ENCODE measurements at regions not wholly inside any gene's neighbourhood (a gene's known extent, or its start where the extent isn't known, plus 50 kb on each side); places are given as distances from the start of the nearest gene placed in this dataset.

DNA sequence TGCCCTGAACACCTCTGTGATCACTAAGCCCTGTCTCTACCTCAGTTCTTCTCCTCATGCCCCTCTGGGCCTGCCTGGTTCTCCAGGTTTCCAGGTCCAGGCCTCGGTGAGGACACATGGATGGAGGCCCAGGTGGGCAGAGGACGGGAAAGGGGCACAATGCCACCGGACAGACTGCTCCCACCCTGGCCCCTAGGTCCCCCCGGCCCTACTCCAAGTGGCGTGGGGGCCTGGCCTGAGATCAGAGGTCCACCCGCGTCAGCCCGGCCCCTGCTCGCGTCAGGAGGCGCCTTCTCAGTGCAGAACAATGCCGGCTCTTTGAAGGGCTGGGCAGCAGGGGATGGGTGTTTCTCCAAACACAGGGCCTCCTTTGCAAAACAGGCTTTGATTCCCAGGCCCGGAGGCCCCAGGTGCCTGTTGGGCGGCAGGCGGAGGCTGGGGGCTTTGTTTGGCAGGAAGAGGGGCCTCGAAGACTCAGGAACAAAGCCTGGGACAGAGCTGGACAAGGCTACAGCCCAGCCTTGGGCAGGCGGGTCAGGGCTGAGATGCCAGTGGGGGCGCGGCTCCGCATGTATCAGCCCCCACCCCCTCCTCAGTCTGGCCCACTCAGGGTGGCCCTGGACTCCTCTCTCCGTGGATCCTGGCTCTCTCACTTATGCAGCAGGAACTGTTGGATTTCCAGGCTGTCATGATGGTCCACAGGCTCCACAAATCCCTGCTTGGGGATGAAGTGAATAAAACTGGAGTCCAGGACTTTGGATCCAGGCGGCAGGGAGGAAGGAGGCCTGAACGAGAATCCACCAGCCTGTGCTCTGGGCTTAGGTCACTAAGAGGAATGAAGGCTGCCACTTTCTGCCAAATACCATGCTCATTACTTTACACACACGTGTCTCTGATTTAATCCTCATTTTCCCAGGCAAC, 77.4 kb upstream of the SLC2A1 start:
- Histone ChIP-seq H3K27ac (no peak overlapping the region), H3K36me3 (no peaks in the 10 kb centered on the region), H3K4me3 (no peak overlapping the region), H3K4me1 (peaks cover 11% of the 10 kb centered on the region), H3K9me3 (no peaks in the 10 kb centered on the region), H3K27me3 (no peaks in the 10 kb centered on the region)
- DNase-seq (ENCODE audit: extremely low spot score in 2 of 2): no peak
- intact Hi-C loops (cut with DNase I): no loop called here
- no peak for TF ChIP-seq POLR2AphosphoS5 (IDR thresholded peaks at IDR 0.05; ENCODE audit: insufficient read depth in 1 of 2, low read depth in 1 of 2)

- H3K27me3 ChIP-seq: no peaks in the 10 kb centered on the region
- no peak for DNase-seq (ENCODE audit: extremely low spot score in 2 of 2)
- intact Hi-C loops (cut with DNase I): no loop called here
- no peak for TF ChIP-seq CTCF (IDR thresholded peaks at IDR 0.05)
- TF ChIP-seq POLR2A (IDR thresholded peaks at IDR 0.05): no peak
- TF ChIP-seq POLR2AphosphoS5 (IDR thresholded peaks at IDR 0.05; ENCODE audit: insufficient read depth in 1 of 2, low read depth in 1 of 2): no peak
- peaks cover 11% of the 10 kb centered on the region for H3K4me1 ChIP-seq
- H3K27ac ChIP-seq: no peak overlapping the region
- no peak overlapping the region for H3K4me3 ChIP-seq
- H3K9me3 ChIP-seq: no peaks in the 10 kb centered on the region
- H3K36me3 ChIP-seq: no peaks in the 10 kb centered on the region
These were observed 76.1 kb upstream of the SLC2A1 start for GRCh38 chr1:43034778-43035177.

GRCh38 chr1:43034195-43034658, 75.6 kb upstream of the SLC2A1 start:
- no peak for DNase-seq (ENCODE audit: extremely low spot score in 2 of 2)
- intact Hi-C loops (cut with DNase I): no loop called here
- no peaks in the 10 kb centered on the region for H3K9me3 ChIP-seq
- H3K4me3 ChIP-seq: no peak overlapping the region
- H3K27me3 ChIP-seq: no peaks in the 10 kb centered on the region
- TF ChIP-seq CTCF (IDR thresholded peaks at IDR 0.05) (no peak), POLR2AphosphoS5 (IDR thresholded peaks at IDR 0.05; ENCODE audit: insufficient read depth in 1 of 2, low read depth in 1 of 2) (no peak), POLR2A (IDR thresholded peaks at IDR 0.05) (no peak)
- H3K4me1 ChIP-seq: peaks cover 11% of the 10 kb centered on the region
- H3K36me3 ChIP-seq: no peaks in the 10 kb centered on the region
- no peak overlapping the region for H3K27ac ChIP-seq

GRCh38 chr1:43031316-43032203, 72.9 kb upstream of the SLC2A1 start:
- Histone ChIP-seq H3K4me3 (no peak overlapping the region), H3K9me3 (no peaks in the 10 kb centered on the region), H3K36me3 (no peaks in the 10 kb centered on the region), H3K4me1 (peaks cover 11% of the 10 kb centered on the region), H3K27me3 (no peaks in the 10 kb centered on the region), H3K27ac (no peak overlapping the region)
- intact Hi-C loops (cut with DNase I): no loop called here
- TF ChIP-seq POLR2A (IDR thresholded peaks at IDR 0.05) (no peak), CTCF (IDR thresholded peaks at IDR 0.05) (no peak), POLR2AphosphoS5 (IDR thresholded peaks at IDR 0.05; ENCODE audit: insufficient read depth in 1 of 2, low read depth in 1 of 2) (no peak)
- no peak for DNase-seq (ENCODE audit: extremely low spot score in 2 of 2)

DNA sequence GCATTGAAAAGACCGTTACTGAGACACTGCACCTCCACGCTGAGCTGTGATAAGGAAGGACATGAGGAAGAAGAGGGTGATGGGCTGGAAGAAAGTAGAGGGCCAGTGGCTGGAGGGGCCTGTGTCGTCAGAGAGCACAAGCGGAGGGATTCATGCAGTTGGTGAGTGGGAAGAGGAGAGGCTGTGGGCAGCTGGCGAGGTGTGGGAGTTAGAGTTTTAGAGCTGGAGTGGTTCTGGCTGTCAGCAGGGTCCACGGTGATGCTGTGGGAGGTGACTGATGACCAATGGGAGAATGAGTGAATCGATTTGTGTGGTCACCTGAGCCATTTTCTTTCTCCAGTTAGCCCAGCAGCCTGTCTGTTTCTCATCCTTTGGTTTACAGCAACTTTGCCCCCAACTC, 66.2 kb upstream of the SLC2A1 start:
- Histone ChIP-seq H3K27me3 (no peaks in the 10 kb centered on the region), H3K4me1 (peaks cover 8% of the 10 kb centered on the region), H3K36me3 (no peaks in the 10 kb centered on the region), H3K9me3 (no peaks in the 10 kb centered on the region), H3K27ac (no peak overlapping the region), H3K4me3 (no peak overlapping the region)
- TF ChIP-seq POLR2A (IDR thresholded peaks at IDR 0.05) (no peak), CTCF (IDR thresholded peaks at IDR 0.05) (no peak), POLR2AphosphoS5 (IDR thresholded peaks at IDR 0.05; ENCODE audit: insufficient read depth in 1 of 2, low read depth in 1 of 2) (no peak)
- DNase-seq (ENCODE audit: extremely low spot score in 2 of 2): no peak
- intact Hi-C loops (cut with DNase I): no loop called here

All from vagina (tissue), 2 donors.